Endothelial cell of umbilical vein (primary cell): ENCODE measurements at regions not wholly inside any gene's neighbourhood (a gene's known extent, or its start where the extent isn't known, plus 50 kb on each side); places are given as distances from the start of the nearest gene placed in this dataset.

ENCODE experiments used
- BruUV-seq: library from RNA; stranded (reverse); fragments of 400-500 nt; replicated peaks from 2 replicates; lab custom pipeline; 2021; lab: Mats Ljungman, UMichigan
- CTCF ChIA-PET: fragments of 300-600, 350-600 bp; sonication (Branson Sonifier 250); formaldehyde crosslinking; loops from one replicate; lab custom pipeline; 2021; ENCODE audit warnings: antibody characterized with exemption, inconsistent platforms; lab: Charles Lee
- POLR2A ChIA-PET: fragments of 300-600, 350-600 bp; sonication (Branson Sonifier 250); formaldehyde crosslinking; loops from one replicate; lab custom pipeline; 2021; ENCODE audit warnings: antibody characterized with exemption, inconsistent platforms; lab: Charles Lee
- DNase-seq: peaks from one replicate; pipeline ENCODE4 v3.0.0-alpha.2; 2011; ENCODE audit warnings: low read depth, low spot score
- FAIRE-seq: peaks from 2 replicates; lab custom pipeline; 2011; peaks lifted over from hg19 to GRCh38; lab: Jason Lieb, UNC
- H2AFZ ChIP-seq: 2 replicates; pipeline ENCODE4 v1.6.0; 2012; ENCODE audit warnings: low read depth, low read length, control low read depth, inconsistent platforms
- H3K27ac ChIP-seq: 2 replicates; pipeline ENCODE4 v1.5.1; 2011; ENCODE audit warnings: low read depth, mild to moderate bottlenecking, control low read depth, low read length, moderate library complexity; ENCODE audit not compliant: insufficient read depth
- H3K27me3 ChIP-seq, 2 experiments: 2 replicates each; pipeline versions ENCODE4 v1.6.0 to v1.6.1; 2011; ENCODE audit warnings: low read length in 2 of 2, mixed read lengths in 1 of 2; ENCODE audit not compliant: control insufficient read depth in 2 of 2, insufficient read depth in 2 of 2
- H3K36me3 ChIP-seq, 2 experiments: 2 replicates in 1 of 2; 3 replicates in 1 of 2; pipeline ENCODE4 v1.5.1; 2011; ENCODE audit warnings: low read length in 2 of 2, mild to moderate bottlenecking in 1 of 2, moderate library complexity in 1 of 2; ENCODE audit not compliant: control insufficient read depth in 2 of 2, insufficient read depth in 2 of 2; ENCODE audit errors: extremely low read depth in 1 of 2
- H3K4me1 ChIP-seq: 3 replicates; pipeline ENCODE4 v1.5.1; 2011; ENCODE audit warnings: mild to moderate bottlenecking, low read length; ENCODE audit not compliant: control insufficient read depth, insufficient read depth; ENCODE audit errors: extremely low read depth
- H3K4me2 ChIP-seq: 2 replicates; pipeline ENCODE4 v1.6.1; 2011; ENCODE audit warnings: low read length, control low read depth, mixed read lengths; ENCODE audit not compliant: insufficient read depth
- H3K4me3 ChIP-seq, 3 experiments: fragments of 200-600 bp in 1 of 3; sonication (generic), shearing (Covaris generic) in 1 of 3; replicated peaks in 1 of 3; 2 replicates each; pipeline ENCODE4 v1.5.1; 2011 to 2016; ENCODE audit warnings: control low read depth in 3 of 3, low read length in 3 of 3, mild to moderate bottlenecking in 2 of 3, inconsistent platforms in 1 of 3, low read depth in 1 of 3, moderate library complexity in 1 of 3; ENCODE audit not compliant: insufficient read depth in 1 of 3
- H3K79me2 ChIP-seq: 2 replicates; pipeline ENCODE4 v1.6.0; 2012; ENCODE audit warnings: low read length, inconsistent platforms; ENCODE audit not compliant: control insufficient read depth, insufficient read depth
- H3K9ac ChIP-seq: replicated peaks from 2 replicates; pipeline ENCODE3; 2011; ENCODE audit warnings: low read length, control low read depth; ENCODE audit not compliant: insufficient read depth; ENCODE audit errors: extremely low read depth
- H3K9me1 ChIP-seq: replicated peaks from 3 replicates; pipeline ENCODE4 v1.6.0; 2011; ENCODE audit warnings: mild to moderate bottlenecking, low read length; ENCODE audit not compliant: control insufficient read depth, insufficient read depth; ENCODE audit errors: extremely low read depth
- H3K9me3 ChIP-seq: replicated peaks from 2 replicates; pipeline ENCODE4 v1.5.1; 2012; ENCODE audit warnings: low read length, inconsistent platforms; ENCODE audit not compliant: control insufficient read depth, insufficient read depth
- H4K20me1 ChIP-seq: replicated peaks from 2 replicates; pipeline ENCODE3; 2011; ENCODE audit warnings: mild to moderate bottlenecking, low read length; ENCODE audit not compliant: control insufficient read depth, insufficient read depth; ENCODE audit errors: extremely low read depth
- CTCF ChIP-seq, 2 donors: IDR thresholded peaks; 1 replicate in 1 of 2; 2 replicates in 1 of 2; pipeline ENCODE4 v1.5.1; 2011; ENCODE audit warnings: low read length in 2 of 2, mild to moderate bottlenecking in 2 of 2, moderate library complexity in 2 of 2, control low read depth in 1 of 2, inconsistent platforms in 1 of 2, low read depth in 1 of 2; ENCODE audit not compliant: insufficient read depth in 1 of 2; ENCODE audit errors: extremely low read depth in 1 of 2
- EZH2 ChIP-seq: IDR thresholded peaks from 2 replicates; pipeline ENCODE4 v1.6.1; 2012; ENCODE audit warnings: borderline replicate concordance, low read depth, mild to moderate bottlenecking, moderate library complexity, low read length, inconsistent platforms; ENCODE audit not compliant: severe bottlenecking
- FOS ChIP-seq: IDR thresholded peaks from 2 replicates; pipeline ENCODE4 v1.6.1; 2011; ENCODE audit warnings: mild to moderate bottlenecking, low read length, moderate library complexity, borderline replicate concordance; ENCODE audit not compliant: insufficient read depth
- JUN ChIP-seq: IDR thresholded peaks from 2 replicates; pipeline ENCODE4 v1.6.1; 2011; ENCODE audit warnings: borderline replicate concordance, low read depth; ENCODE audit not compliant: insufficient read length, insufficient read depth
- MYC ChIP-seq: IDR thresholded peaks from one replicate; pipeline ENCODE4 v1.6.1; 2011; ENCODE audit warnings: mild to moderate bottlenecking, low read depth, low read length
- POLR2A ChIP-seq: IDR thresholded peaks from 2 replicates; pipeline ENCODE4 v1.6.1; 2012; ENCODE audit warnings: low read depth, mild to moderate bottlenecking, control low read depth, low read length
- dilution Hi-C: fragments of 300-500 bp; cut with MboI; formaldehyde crosslinking; loops from one replicate; pipeline ENCODE4 v1.15.0; 2019; ENCODE audit warnings: low sequenced_read_pairs; ENCODE audit not compliant: extremely low pct_ligation_motif_present
- intact Hi-C: fragments of 100-400 bp; cut with micrococcal nuclease; formaldehyde crosslinking; loops from one replicate; pipeline ENCODE4 v1.10.0; 2022

GRCh38 chr13:94813920-94814475, 101.7 kb upstream of the SOX21 start:
- no peak overlapping the region for H3K4me2 ChIP-seq
- intact Hi-C loops: no loop called here
- POLR2A ChIA-PET: no interaction called here

More at GRCh38 chr13:94813920-94814475, 101.7 kb upstream of the SOX21 start:
- Histone ChIP-seq H3K27ac (no peak overlapping the region), H3K27me3 (no peaks in the 10 kb centered on the region), H3K4me1 (no peaks in the 10 kb centered on the region), H4K20me1 (no peaks in the 10 kb centered on the region), H3K4me3 (no peak overlapping the region), H3K9ac (no peak overlapping the region), H3K9me3 (no peaks in the 10 kb centered on the region), H3K79me2 (no peaks in the 10 kb centered on the region), H3K9me1 (no peaks in the 10 kb centered on the region), H2AFZ (no peak overlapping the region), H3K36me3 (no peaks in the 10 kb centered on the region)
- dilution Hi-C loops: no loop called here
- CTCF ChIA-PET: interaction anchor here (1.1 to 1.5 kb wide), 2 partner anchors 13 to 590 kb away, joined by 3 read pairs; no protein-coding TSS in a partner anchor
- DNase-seq: no peak
- TF ChIP-seq FOS: no peak
- no peak for TF ChIP-seq EZH2
- no peak for TF ChIP-seq CTCF (IDR thresholded peaks at IDR 0.05; ENCODE audit: extremely low read depth in 1 of 2, insufficient read depth in 1 of 2, low read depth in 1 of 2, low read length in 2 of 2)
- no peak for TF ChIP-seq MYC
- no peak for TF ChIP-seq POLR2A
- no peak for TF ChIP-seq JUN
- no peak for FAIRE-seq
- no TSS peak for BruUV-seq
